ENCODE measurements at regions not wholly inside any gene's neighbourhood (a gene's known extent, or its start where the extent isn't known, plus 50 kb on each side); places are given as distances from the start of the nearest gene placed in this dataset.

DNA sequence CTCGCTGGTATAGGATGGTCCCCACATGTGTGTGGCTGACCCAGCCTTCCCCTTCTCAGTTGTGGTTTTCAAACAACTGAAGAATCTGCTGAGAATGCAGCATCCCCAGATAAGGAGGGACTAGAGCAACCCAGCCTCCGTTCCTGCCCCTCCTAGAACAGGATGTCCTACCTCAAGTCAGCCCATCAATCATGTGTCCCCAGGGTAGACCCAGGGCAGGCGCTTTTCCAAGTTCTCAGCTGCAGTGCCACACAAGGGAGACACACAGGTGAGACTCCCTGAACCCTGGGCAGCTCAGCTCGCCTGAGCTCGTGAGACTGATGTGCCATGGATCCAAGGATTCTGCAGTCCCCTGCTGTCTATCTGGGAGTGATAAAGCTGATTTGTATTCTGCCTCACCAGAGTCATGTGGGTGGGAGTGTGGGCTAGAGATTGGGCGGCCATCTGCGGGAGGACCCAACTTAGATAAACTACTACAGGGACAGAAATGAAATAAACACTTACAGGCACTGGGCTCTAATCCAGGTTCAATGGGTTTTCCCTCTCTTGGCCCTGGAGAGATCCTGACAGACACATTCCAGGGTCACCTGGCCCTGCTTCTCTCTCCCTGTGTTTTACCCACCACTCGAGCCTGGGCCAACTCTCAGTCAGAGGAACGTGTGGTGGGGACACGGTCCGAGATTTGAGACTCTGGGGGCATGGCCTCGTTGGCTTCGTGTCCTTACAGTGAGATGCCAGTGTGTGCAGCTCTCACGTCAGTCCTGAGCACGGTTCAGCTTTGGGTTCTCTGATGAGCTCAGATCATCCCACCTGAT lies 303.5 kb upstream of the SFSWAP start:
- DNase-seq (no peak), ATAC-seq (ENCODE audit: poor library complexity) (no peak)
- intact Hi-C loops (cut with DNase I, micrococcal nuclease) = no loop called here
- ChIA-PET CTCF (interaction anchor here (0.6 kb wide), 1 partner anchor 18 kb away, joined by 3 read pairs; no protein-coding TSS in a partner anchor), POLR2A (no interaction called here)
- Mint-ChIP-seq H3K36me3 (ENCODE audit: low read depth) (no peaks in the 10 kb centered on the region), H3K27me3 (peaks cover 4% of the 10 kb centered on the region), H3K9me3 (no peaks in the 10 kb centered on the region), H3K4me1 (ENCODE audit: low read depth) (no peaks in the 10 kb centered on the region), H3K27ac (no peak overlapping the region), H3K4me3 (no peak overlapping the region)
- TF ChIP-seq CTCF (IDR thresholded peaks at IDR 0.05) = no peak
- no peak overlapping the region for H3K27ac ChIP-seq (ENCODE audit: low read depth in 1 of 2, low read length in 2 of 2)
- H3K9me3 ChIP-seq (ENCODE audit: control insufficient read depth in 1 of 2, insufficient read depth in 1 of 2, low read length in 2 of 2) = no peaks in the 10 kb centered on the region
- H3K36me3 ChIP-seq (ENCODE audit: insufficient read depth, low read length) = no peaks in the 10 kb centered on the region
- no peaks in the 10 kb centered on the region for H3K4me1 ChIP-seq (ENCODE audit: insufficient read depth, low read length)
- no peaks in the 10 kb centered on the region for H3K27me3 ChIP-seq (ENCODE audit: control insufficient read depth in 1 of 2, insufficient read depth in 2 of 2, low read length in 2 of 2)
- H3K4me3 ChIP-seq (ENCODE audit: low read length) = no peak overlapping the region

GRCh38 chr12:131408036-131408365 lies 302.9 kb upstream of the SFSWAP start:
- Mint-ChIP-seq H3K4me3 (no peak overlapping the region), H3K27me3 (peaks cover 4% of the 10 kb centered on the region), H3K36me3 (ENCODE audit: low read depth) (no peaks in the 10 kb centered on the region), H3K9me3 (no peaks in the 10 kb centered on the region), H3K27ac (no peak overlapping the region), H3K4me1 (ENCODE audit: low read depth) (no peaks in the 10 kb centered on the region)
- ChIA-PET CTCF (interaction anchor here (0.6 kb wide), 1 partner anchor 18 kb away, joined by 3 read pairs; no protein-coding TSS in a partner anchor), POLR2A (no interaction called here)
- H3K36me3 ChIP-seq (ENCODE audit: insufficient read depth, low read length) = no peaks in the 10 kb centered on the region
- ATAC-seq (ENCODE audit: poor library complexity) (no peak), DNase-seq (no peak)
- H3K27ac ChIP-seq (ENCODE audit: low read depth in 1 of 2, low read length in 2 of 2) = no peak overlapping the region
- TF ChIP-seq CTCF (IDR thresholded peaks at IDR 0.05) = no peak
- no peaks in the 10 kb centered on the region for H3K4me1 ChIP-seq (ENCODE audit: insufficient read depth, low read length)
- no peak overlapping the region for H3K4me3 ChIP-seq (ENCODE audit: low read length)
- intact Hi-C loops (cut with DNase I, micrococcal nuclease) = no loop called here
- H3K27me3 ChIP-seq (ENCODE audit: control insufficient read depth in 1 of 2, insufficient read depth in 2 of 2, low read length in 2 of 2) = no peaks in the 10 kb centered on the region
- no peaks in the 10 kb centered on the region for H3K9me3 ChIP-seq (ENCODE audit: control insufficient read depth in 1 of 2, insufficient read depth in 1 of 2, low read length in 2 of 2)

- DNase-seq (no peak), ATAC-seq (ENCODE audit: poor library complexity) (no peak)
- ChIA-PET CTCF (no interaction called here), POLR2A (no interaction called here)
- Histone ChIP-seq H3K27ac (ENCODE audit: low read depth in 1 of 2, low read length in 2 of 2) (no peak overlapping the region), H3K27me3 (ENCODE audit: control insufficient read depth in 1 of 2, insufficient read depth in 2 of 2, low read length in 2 of 2) (no peaks in the 10 kb centered on the region), H3K4me3 (ENCODE audit: low read length) (no peak overlapping the region), H3K9me3 (ENCODE audit: control insufficient read depth in 1 of 2, insufficient read depth in 1 of 2, low read length in 2 of 2) (no peaks in the 10 kb centered on the region), H3K4me1 (ENCODE audit: insufficient read depth, low read length) (no peaks in the 10 kb centered on the region), H3K36me3 (ENCODE audit: insufficient read depth, low read length) (no peaks in the 10 kb centered on the region)
- no peak for TF ChIP-seq CTCF (IDR thresholded peaks at IDR 0.05)
- H3K9me3 Mint-ChIP-seq = no peaks in the 10 kb centered on the region
- no peaks in the 10 kb centered on the region for H3K36me3 Mint-ChIP-seq (ENCODE audit: low read depth)
- intact Hi-C loops (cut with DNase I, micrococcal nuclease) = no loop called here
- no peaks in the 10 kb centered on the region for H3K4me1 Mint-ChIP-seq (ENCODE audit: low read depth)
- H3K27me3 Mint-ChIP-seq = peaks cover under 1% of the 10 kb centered on the region
- no peak overlapping the region for H3K4me3 Mint-ChIP-seq
- no peak overlapping the region for H3K27ac Mint-ChIP-seq
Observed at GRCh38 chr12:131408484-131408883, 302.4 kb upstream of the SFSWAP start.
